Superior temporal gyrus (tissue), 1 donor: ENCODE measurements at regions not wholly inside any gene's neighbourhood (a gene's known extent, or its start where the extent isn't known, plus 50 kb on each side); places are given as distances from the start of the nearest gene placed in this dataset.

Source experiments
- DNase-seq: peaks from one replicate; pipeline ENCODE4 v3.0.0-alpha.2; 2016; ENCODE audit errors: extremely low spot score

- DNase-seq = no peak
These were observed 56.8 kb upstream of the GTF3A start for GRCh38 chr13:27367570-27367969.

- DNase-seq = no peak
These were observed 54.0 kb upstream of the GTF3A start for GRCh38 chr13:27370305-27370872.

GRCh38 chr13:27371932-27372331 is 52.5 kb upstream of the GTF3A start:
- DNase-seq = no peak

- DNase-seq = no peak
These were observed 51.5 kb upstream of the GTF3A start for GRCh38 chr13:27372896-27373295.

- no peak for DNase-seq
These were observed 50.2 kb upstream of the GTF3A start for GRCh38 chr13:27374126-27374613.
